Psoas muscle (tissue), 7 donors: ENCODE measurements at regions not wholly inside any gene's neighbourhood (a gene's known extent, or its start where the extent isn't known, plus 50 kb on each side); places are given as distances from the start of the nearest gene placed in this dataset.

Experiments used
- ATAC-seq, 4 donors: fragments of 200-7000 bp; cut with Tn5 transposase; one replicate each; pipeline ENCODE4 v1.9.1; 2020; ENCODE audit warnings: moderate library complexity in 3 of 4, mild to moderate bottlenecking in 2 of 4
- DNase-seq, 2 donors: peaks; one replicate each; pipeline ENCODE4 v3.0.0-alpha.2; 2020
- H3K27ac ChIP-seq: fragments of 200-600 bp; one replicate; pipeline ENCODE4 v1.8.0; 2022
- H3K27me3 ChIP-seq, 3 donors: fragments of 200-600 bp in 1 of 3; one replicate each; pipeline versions ENCODE4 v1.6.1 to v1.8.0; 2013 to 2022; ENCODE audit warnings: low read length in 2 of 3, mild to moderate bottlenecking in 2 of 3, moderate library complexity in 1 of 3; ENCODE audit not compliant: insufficient read depth in 3 of 3
- H3K36me3 ChIP-seq, 2 donors: fragments of 200-600 bp in 1 of 2; one replicate each; pipeline versions ENCODE4 v1.6.1 to v1.8.0; 2013 to 2022; ENCODE audit warnings: low read depth in 1 of 2, mild to moderate bottlenecking in 1 of 2, moderate library complexity in 1 of 2; ENCODE audit not compliant: insufficient read depth in 1 of 2
- H3K4me1 ChIP-seq: fragments of 200-600 bp; one replicate; pipeline ENCODE4 v1.8.0; 2022
- H3K4me3 ChIP-seq: fragments of 200-600 bp; one replicate; pipeline ENCODE4 v1.8.0; 2022; ENCODE audit warnings: mild to moderate bottlenecking
- H3K9me3 ChIP-seq: fragments of 200-600 bp; one replicate; pipeline ENCODE4 v1.8.0; 2022
- WGBS, 3 donors: extraction: QIAGEN DNeasy Blood & Tissue Kit; methylation state at CpG; one replicate each; pipeline versions ENCODE4 v1.1.6 to v1.1.7; 2013; 5-methylcytosine and 5-hydroxymethylcytosine counted together
- intact Hi-C, 2 donors: fragments of 100-400 bp; cut with DNase I; formaldehyde crosslinking; loops; one replicate each; pipeline versions ENCODE4 v1.11.0 to v1.14.2; 2022
- TF ChIP-seq, protein P1 (sequence below): fragments of 200-600 bp; IDR thresholded peaks from one replicate; pipeline ENCODE4 v1.8.0; 2022; ENCODE audit warnings: antibody characterized with exemption
- donor health status: healthy with polysubstance abuse.
- donor health status: DM: no; HTN: no; CAD: no; lungs with moderate emphysema.
- donor health status: Bipolar disorder and iron deficiency.
- donor health status: healthy.
- donor health status: DM: yes; HTN: yes; CAD: no.
- donor health status: DM: no; HTN: no; CAD: no.
- donor health status: DM: yes; HTN: yes; CAD: no.

DNA sequence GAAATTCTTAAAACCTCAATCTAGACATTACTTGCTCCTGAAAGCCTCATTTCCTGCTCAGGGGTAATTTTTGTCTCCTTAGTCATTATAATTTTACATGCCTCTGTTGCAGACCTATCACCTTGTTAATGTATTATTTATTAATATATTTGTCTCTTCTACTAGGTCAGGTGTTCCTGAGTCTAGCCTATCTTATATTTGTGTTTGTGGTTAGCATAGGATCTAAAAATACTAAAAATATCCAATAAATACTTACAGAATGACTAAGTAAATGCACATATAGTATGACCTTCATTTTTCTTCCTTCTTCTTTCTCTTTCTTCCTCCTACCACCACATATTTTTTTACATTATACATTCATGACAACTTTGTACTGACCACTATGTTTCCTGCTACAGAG, 268.9 kb upstream of the HS3ST5 start:
- Histone ChIP-seq H3K4me3 (no peak overlapping the region), H3K9me3 (no peaks in the 10 kb centered on the region), H3K27me3 (no peaks in the 10 kb centered on the region), H3K4me1 (no peaks in the 10 kb centered on the region), H3K36me3 (no peaks in the 10 kb centered on the region), H3K27ac (no peak overlapping the region)
- no peak for DNase-seq
- TF ChIP-seq, protein P1, sequence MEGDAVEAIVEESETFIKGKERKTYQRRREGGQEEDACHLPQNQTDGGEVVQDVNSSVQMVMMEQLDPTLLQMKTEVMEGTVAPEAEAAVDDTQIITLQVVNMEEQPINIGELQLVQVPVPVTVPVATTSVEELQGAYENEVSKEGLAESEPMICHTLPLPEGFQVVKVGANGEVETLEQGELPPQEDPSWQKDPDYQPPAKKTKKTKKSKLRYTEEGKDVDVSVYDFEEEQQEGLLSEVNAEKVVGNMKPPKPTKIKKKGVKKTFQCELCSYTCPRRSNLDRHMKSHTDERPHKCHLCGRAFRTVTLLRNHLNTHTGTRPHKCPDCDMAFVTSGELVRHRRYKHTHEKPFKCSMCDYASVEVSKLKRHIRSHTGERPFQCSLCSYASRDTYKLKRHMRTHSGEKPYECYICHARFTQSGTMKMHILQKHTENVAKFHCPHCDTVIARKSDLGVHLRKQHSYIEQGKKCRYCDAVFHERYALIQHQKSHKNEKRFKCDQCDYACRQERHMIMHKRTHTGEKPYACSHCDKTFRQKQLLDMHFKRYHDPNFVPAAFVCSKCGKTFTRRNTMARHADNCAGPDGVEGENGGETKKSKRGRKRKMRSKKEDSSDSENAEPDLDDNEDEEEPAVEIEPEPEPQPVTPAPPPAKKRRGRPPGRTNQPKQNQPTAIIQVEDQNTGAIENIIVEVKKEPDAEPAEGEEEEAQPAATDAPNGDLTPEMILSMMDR: no peak
- intact Hi-C loops: no loop called here
- no peak for ATAC-seq

DNA sequence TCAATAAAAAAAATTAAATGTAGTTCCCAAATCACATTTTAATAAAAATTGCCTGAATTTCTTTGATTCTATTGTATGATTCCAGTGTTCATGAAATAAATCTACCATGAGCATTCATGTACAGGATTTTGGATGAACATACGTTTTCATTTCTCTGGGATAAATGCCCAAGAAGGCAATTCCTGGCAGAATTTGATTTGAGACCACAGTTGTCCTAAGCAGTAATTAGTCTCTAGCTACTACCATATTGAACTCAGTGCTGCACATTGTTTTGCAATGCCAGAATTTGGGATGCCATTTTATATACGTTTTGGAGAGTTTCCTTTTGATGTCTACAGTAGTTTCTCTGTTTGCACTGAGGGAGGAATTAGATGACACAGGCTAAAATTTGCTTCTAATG, 265.3 kb upstream of the HS3ST5 start:
- no peaks in the 10 kb centered on the region for H3K9me3 ChIP-seq
- ATAC-seq: no peak
- H3K27ac ChIP-seq: no peak overlapping the region
- TF ChIP-seq, protein P1: no peak
- 41 to 60% (median 47%) methylated on average over 2 of the region's 2 CpGs for WGBS, 3 donors
- no peaks in the 10 kb centered on the region for H3K4me1 ChIP-seq
- no peak overlapping the region for H3K4me3 ChIP-seq
- intact Hi-C loops: no loop called here
- DNase-seq: no peak
- H3K27me3 ChIP-seq: no peaks in the 10 kb centered on the region
- H3K36me3 ChIP-seq: no peaks in the 10 kb centered on the region

DNA sequence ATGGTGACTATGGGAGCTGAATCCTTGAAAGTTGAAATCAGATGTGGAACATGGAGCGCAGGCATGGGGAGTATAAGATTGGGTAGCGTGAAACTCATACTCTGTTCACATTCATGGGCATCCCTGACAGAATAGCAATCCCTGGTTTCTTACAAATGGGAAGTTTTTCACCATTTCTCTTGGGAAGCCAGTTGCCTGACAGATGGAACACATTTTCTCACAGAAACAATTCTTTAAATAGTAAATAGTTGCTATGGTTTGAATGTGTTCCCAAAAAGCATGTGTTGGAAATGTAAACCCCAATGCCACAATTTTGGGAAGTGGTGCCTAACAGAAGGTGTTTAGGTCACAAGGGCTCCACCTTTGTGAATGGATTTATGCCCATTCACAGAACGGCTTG, 262.8 kb upstream of the HS3ST5 start:
- no peaks in the 10 kb centered on the region for H3K4me1 ChIP-seq
- H3K27ac ChIP-seq: no peak overlapping the region
- intact Hi-C loops: no loop called here
- H3K4me3 ChIP-seq: no peak overlapping the region
- TF ChIP-seq, protein P1: no peak
- ATAC-seq: no peak
- no peaks in the 10 kb centered on the region for H3K27me3 ChIP-seq
- H3K9me3 ChIP-seq: no peaks in the 10 kb centered on the region
- no peak for DNase-seq
- H3K36me3 ChIP-seq: no peaks in the 10 kb centered on the region
- 73 to 81% (median 78%) methylated on average over 3 of the region's 3 CpGs for WGBS, 3 donors

DNA sequence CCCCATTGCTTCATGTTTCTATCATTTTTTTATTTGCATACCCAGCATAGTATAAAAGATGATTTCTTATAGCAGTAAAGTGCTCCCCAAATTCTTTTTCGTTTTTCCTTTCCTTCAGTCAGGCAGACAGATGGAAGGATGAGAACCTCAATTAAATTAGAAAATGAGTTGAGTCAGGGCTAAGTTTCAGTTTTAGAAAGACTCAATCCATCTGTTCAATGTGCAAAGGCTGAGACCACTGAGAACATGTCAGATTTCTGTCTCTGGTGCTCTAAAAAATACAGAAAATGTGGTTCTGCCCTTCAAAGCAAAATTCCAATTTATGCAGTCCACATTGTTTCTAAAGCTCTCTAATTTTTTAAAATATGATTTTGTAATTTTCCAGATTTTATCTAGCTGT, 257.6 kb upstream of the HS3ST5 start:
- no peaks in the 10 kb centered on the region for H3K27me3 ChIP-seq
- TF ChIP-seq, protein P1: no peak
- ATAC-seq (no peak), DNase-seq (no peak)
- H3K27ac ChIP-seq: no peak overlapping the region
- H3K36me3 ChIP-seq: no peaks in the 10 kb centered on the region
- intact Hi-C loops: no loop called here
- WGBS, 3 donors: 56 to 68% (median 58%) methylated on average over 1 of the region's 1 CpG
- H3K4me1 ChIP-seq: no peaks in the 10 kb centered on the region
- no peaks in the 10 kb centered on the region for H3K9me3 ChIP-seq
- H3K4me3 ChIP-seq: no peak overlapping the region

DNA sequence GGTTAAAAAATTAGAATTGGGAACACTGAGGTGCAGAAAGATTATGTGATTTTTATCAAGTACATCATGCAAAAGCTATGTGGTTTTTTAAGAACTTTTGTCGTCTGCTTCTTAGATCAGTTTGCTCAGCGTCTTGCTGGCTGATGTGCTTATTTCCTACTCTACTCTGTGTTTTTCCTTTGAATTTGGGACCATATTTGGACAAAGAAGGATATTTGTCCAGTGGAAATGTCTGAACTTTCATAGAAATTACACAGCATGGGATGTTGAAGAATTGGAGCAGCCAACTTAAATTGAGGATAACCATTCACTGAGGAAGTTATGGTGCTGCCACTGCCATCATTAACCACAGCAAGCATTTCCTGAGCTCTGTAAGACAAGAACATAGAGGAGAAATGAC, 252.8 kb upstream of the HS3ST5 start:
- no peak for ATAC-seq
- WGBS, 3 donors: 54 to 61% (median 60%) methylated on average over 2 of the region's 2 CpGs
- H3K9me3 ChIP-seq: no peaks in the 10 kb centered on the region
- no peaks in the 10 kb centered on the region for H3K36me3 ChIP-seq
- intact Hi-C loops: no loop called here
- H3K4me3 ChIP-seq: no peak overlapping the region
- no peaks in the 10 kb centered on the region for H3K4me1 ChIP-seq
- no peak for DNase-seq
- H3K27me3 ChIP-seq: no peaks in the 10 kb centered on the region
- no peak overlapping the region for H3K27ac ChIP-seq
- TF ChIP-seq, protein P1: no peak
